Esophagus muscularis mucosa (tissue), 4 donors: ENCODE measurements at regions not wholly inside any gene's neighbourhood (a gene's known extent, or its start where the extent isn't known, plus 50 kb on each side); places are given as distances from the start of the nearest gene placed in this dataset.

Experiments used
- DNase-seq: peaks from one replicate; pipeline ENCODE4 v3.0.0-alpha.2; 2017; ENCODE audit errors: extremely low spot score
- H3K27ac ChIP-seq, 4 donors: fragments of 200-600 bp; sonication (generic); replicated peaks in 1 of 4; 1 replicate in 3 of 4; 2 replicates in 1 of 4; pipeline ENCODE4 v1.5.1; 2016 to 2019; ENCODE audit warnings: mild to moderate bottlenecking in 1 of 4
- H3K27me3 ChIP-seq, 4 donors: fragments of 200-600 bp; sonication (generic); one replicate each; pipeline versions ENCODE4 v1.5.1 to v1.6.0; 2016 to 2019
- H3K36me3 ChIP-seq, 4 donors: fragments of 200-600 bp; sonication (generic); one replicate each; pipeline ENCODE4 v1.5.1; 2016 to 2019
- H3K4me1 ChIP-seq, 4 donors: fragments of 200-600 bp; sonication (generic); one replicate each; pipeline ENCODE4 v1.5.1; 2016 to 2019
- H3K4me3 ChIP-seq, 4 donors: fragments of 200-600 bp; sonication (generic); 1 replicate in 2 of 4; 2 replicates in 2 of 4; pipeline ENCODE4 v1.5.1; 2016 to 2019; ENCODE audit warnings: mild to moderate bottlenecking in 4 of 4, moderate library complexity in 1 of 4
- H3K9me3 ChIP-seq, 4 donors: fragments of 200-600 bp; sonication (generic); 1 replicate in 3 of 4; 2 replicates in 1 of 4; pipeline ENCODE4 v1.5.1; 2016 to 2019
- CTCF ChIP-seq, 3 experiments: fragments of 200-600 bp in 2 of 3; fragments of 450-650 bp in 1 of 3; sonication (generic) in 2 of 3; IDR thresholded peaks; one replicate each; pipeline ENCODE4 v1.5.1; 2017 to 2019; ENCODE audit warnings: antibody characterized with exemption in 3 of 3, mild to moderate bottlenecking in 2 of 3, moderate library complexity in 1 of 3
- EP300 ChIP-seq: sonication (generic); formaldehyde crosslinking; IDR thresholded peaks from one replicate; pipeline ENCODE4 v1.6.1; 2017; ENCODE audit warnings: antibody characterized with exemption
- POLR2A ChIP-seq: fragments of 450-650 bp; IDR thresholded peaks from one replicate; pipeline ENCODE4 v1.6.1; 2017; ENCODE audit warnings: antibody characterized with exemption, moderate library complexity, mild to moderate bottlenecking, low read depth
- POLR2AphosphoS5 ChIP-seq, 2 donors: sonication (generic); formaldehyde crosslinking; IDR thresholded peaks; one replicate each; pipeline ENCODE4 v1.6.1; 2017; ENCODE audit warnings: antibody characterized with exemption in 2 of 2
- WGBS: methylation state at CpG from one replicate; pipeline ENCODE4 v1.1.5; 2018; 5-methylcytosine and 5-hydroxymethylcytosine counted together
- intact Hi-C: fragments of 100-400 bp; cut with DNase I; formaldehyde crosslinking; loops from one replicate; pipeline ENCODE4 v1.15.1; 2023

GRCh38 chr2:16568998-16569784 is 96.4 kb downstream of the CYRIA start:
- Histone ChIP-seq H3K9me3 (no peaks in the 10 kb centered on the region), H3K4me3 (no peak overlapping the region), H3K36me3 (peaks cover 0 to 20% (median 9%) of the 10 kb centered on the region in 4 donors), H3K27me3 (no peaks in the 10 kb centered on the region), H3K4me1 (peaks cover 0 to 5% (median 0%) of the 10 kb centered on the region in 4 donors), H3K27ac (no peak overlapping the region)
- no peak for TF ChIP-seq POLR2A
- no peak for TF ChIP-seq CTCF (IDR thresholded peaks at IDR 0.05)
- TF ChIP-seq EP300, result no peak
- TF ChIP-seq POLR2AphosphoS5 (IDR thresholded peaks at IDR 0.05), result no peak
- intact Hi-C loops, result no loop called here
- no peak for DNase-seq
- 92% methylated on average over 4 of the region's 4 CpGs for WGBS

GRCh38 chr2:16566701-16567100 is 98.9 kb downstream of the CYRIA start:
- no peak for DNase-seq
- Histone ChIP-seq H3K27me3 (no peaks in the 10 kb centered on the region), H3K36me3 (peaks cover 0 to 43% (median 9%) of the 10 kb centered on the region in 4 donors), H3K9me3 (no peaks in the 10 kb centered on the region), H3K4me3 (no peak overlapping the region), H3K27ac (no peak overlapping the region), H3K4me1 (peaks cover 0 to 5% (median 0%) of the 10 kb centered on the region in 4 donors)
- no peak for TF ChIP-seq EP300
- no peak for TF ChIP-seq CTCF (IDR thresholded peaks at IDR 0.05)
- TF ChIP-seq POLR2A, result no peak
- no peak for TF ChIP-seq POLR2AphosphoS5 (IDR thresholded peaks at IDR 0.05)
- WGBS, result 76% methylated on average over 4 of the region's 4 CpGs
- intact Hi-C loops, result no loop called here

GRCh38 chr2:16565481-16565880 is 100.2 kb downstream of the CYRIA start:
- Histone ChIP-seq H3K27me3 (no peaks in the 10 kb centered on the region), H3K4me3 (no peak overlapping the region), H3K4me1 (peaks cover 0 to 5% (median 0%) of the 10 kb centered on the region in 4 donors), H3K9me3 (no peaks in the 10 kb centered on the region), H3K27ac (no peak overlapping the region), H3K36me3 (peaks cover 10 to 56% (median 17%) of the 10 kb centered on the region in 4 donors)
- no peak for DNase-seq
- TF ChIP-seq EP300 (no peak), POLR2AphosphoS5 (IDR thresholded peaks at IDR 0.05) (no peak), POLR2A (no peak), CTCF (IDR thresholded peaks at IDR 0.05) (no peak)
- intact Hi-C loops, result no loop called here
- WGBS, result 76% methylated on average over 8 of the region's 8 CpGs

GRCh38 chr2:16561676-16562075 is 104.0 kb downstream of the CYRIA start:
- no peaks in the 10 kb centered on the region for H3K9me3 ChIP-seq
- TF ChIP-seq CTCF (IDR thresholded peaks at IDR 0.05) (no peak), POLR2A (no peak), POLR2AphosphoS5 (IDR thresholded peaks at IDR 0.05) (no peak), EP300 (no peak)
- DNase-seq, result no peak
- 86% methylated on average over 3 of the region's 3 CpGs for whole genome bisulfite sequencing
- intact Hi-C loops, result no loop called here
- H3K4me3 ChIP-seq, result no peak overlapping the region
- H3K4me1 ChIP-seq, result no peaks in the 10 kb centered on the region
- no peaks in the 10 kb centered on the region for H3K27me3 ChIP-seq
- H3K27ac ChIP-seq, result no peak overlapping the region
- peaks cover 19 to 84% (median 34%) of the 10 kb centered on the region in 4 donors for H3K36me3 ChIP-seq
